ENCODE measurements at regions not wholly inside any gene's neighbourhood (a gene's known extent, or its start where the extent isn't known, plus 50 kb on each side); places are given as distances from the start of the nearest gene placed in this dataset.
"Not testable (repeated sequence)": the region's sequence is repeated elsewhere in the genome, so short reads cannot be mapped to it uniquely, and the experiment has no call there.

- ATAC-seq: no peak
- no peak for DNase-seq
- H3K9me3 Mint-ChIP-seq (ENCODE audit: low read depth): peaks cover 6% of the 10 kb centered on the region
- H3K27ac Mint-ChIP-seq: no peak overlapping the region
- H3K4me1 Mint-ChIP-seq: no peaks in the 10 kb centered on the region
- CTCF ChIA-PET: no interaction called here
- no peaks in the 10 kb centered on the region for H3K27me3 Mint-ChIP-seq
- no peaks in the 10 kb centered on the region for H3K36me3 Mint-ChIP-seq
- H3K4me3 Mint-ChIP-seq: no peak overlapping the region
These were observed 1655.8 kb downstream of the REEP3 start for GRCh38 chr10:65176994-65177393.

- Mint-ChIP-seq H3K9me3 (ENCODE audit: low read depth) (peaks cover 9% of the 10 kb centered on the region), H3K4me1 (no peaks in the 10 kb centered on the region), H3K27ac (no peak overlapping the region), H3K27me3 (no peaks in the 10 kb centered on the region), H3K36me3 (no peaks in the 10 kb centered on the region), H3K4me3 (no peak overlapping the region)
- no peak for DNase-seq
- CTCF ChIA-PET: no interaction called here
- ATAC-seq: no peak
These were observed 1662.0 kb downstream of the REEP3 start for GRCh38 chr10:65183236-65183635.

GRCh38 chr10:65186668-65187067 is 1665.5 kb downstream of the REEP3 start:
- H3K27ac Mint-ChIP-seq; ATAC-seq; H3K36me3 Mint-ChIP-seq; H3K4me3 Mint-ChIP-seq; H3K27me3 Mint-ChIP-seq; H3K9me3 Mint-ChIP-seq (ENCODE audit: low read depth); DNase-seq; CTCF ChIA-PET; H3K4me1 Mint-ChIP-seq: not testable (repeated sequence)

- Mint-ChIP-seq H3K9me3 (ENCODE audit: low read depth) (peaks cover 2% of the 10 kb centered on the region), H3K36me3 (no peaks in the 10 kb centered on the region), H3K4me1 (no peaks in the 10 kb centered on the region), H3K27me3 (no peaks in the 10 kb centered on the region), H3K4me3 (no peak overlapping the region), H3K27ac (no peak overlapping the region)
- DNase-seq: no peak
- CTCF ChIA-PET: no interaction called here
- ATAC-seq: no peak
These were observed 1672.9 kb downstream of the REEP3 start for GRCh38 chr10:65194126-65194525.

GRCh38 chr10:65194555-65194954 is 1673.4 kb downstream of the REEP3 start:
- Mint-ChIP-seq H3K36me3 (no peaks in the 10 kb centered on the region), H3K9me3 (ENCODE audit: low read depth) (peaks cover 2% of the 10 kb centered on the region), H3K27me3 (no peaks in the 10 kb centered on the region), H3K4me1 (no peaks in the 10 kb centered on the region), H3K27ac (no peak overlapping the region), H3K4me3 (no peak overlapping the region)
- ATAC-seq (no peak), DNase-seq (no peak)
- CTCF ChIA-PET: no interaction called here

GRCh38 chr10:65196111-65196510 is 1674.9 kb downstream of the REEP3 start:
- no peaks in the 10 kb centered on the region for H3K4me1 Mint-ChIP-seq
- CTCF ChIA-PET: no interaction called here
- no peak overlapping the region for H3K27ac Mint-ChIP-seq
- peaks cover 2% of the 10 kb centered on the region for H3K9me3 Mint-ChIP-seq (ENCODE audit: low read depth)
- no peaks in the 10 kb centered on the region for H3K36me3 Mint-ChIP-seq
- H3K4me3 Mint-ChIP-seq: no peak overlapping the region
- no peak for DNase-seq
- ATAC-seq: no peak
- no peaks in the 10 kb centered on the region for H3K27me3 Mint-ChIP-seq

GRCh38 chr10:65197935-65198334 is 1676.7 kb downstream of the REEP3 start:
- no peaks in the 10 kb centered on the region for H3K36me3 Mint-ChIP-seq
- DNase-seq (no peak), ATAC-seq (no peak)
- H3K27me3 Mint-ChIP-seq: no peaks in the 10 kb centered on the region
- no peaks in the 10 kb centered on the region for H3K4me1 Mint-ChIP-seq
- CTCF ChIA-PET: no interaction called here
- H3K4me3 Mint-ChIP-seq: no peak overlapping the region
- H3K9me3 Mint-ChIP-seq (ENCODE audit: low read depth): peaks cover 2% of the 10 kb centered on the region
- no peak overlapping the region for H3K27ac Mint-ChIP-seq

- no peaks in the 10 kb centered on the region for H3K36me3 Mint-ChIP-seq
- H3K9me3 Mint-ChIP-seq (ENCODE audit: low read depth): peaks cover 2% of the 10 kb centered on the region
- H3K27ac Mint-ChIP-seq: no peak overlapping the region
- ATAC-seq: no peak
- H3K4me3 Mint-ChIP-seq: no peak overlapping the region
- no peaks in the 10 kb centered on the region for H3K27me3 Mint-ChIP-seq
- H3K4me1 Mint-ChIP-seq: no peaks in the 10 kb centered on the region
- CTCF ChIA-PET: no interaction called here
- DNase-seq: no peak
These were observed 1680.3 kb downstream of the REEP3 start for GRCh38 chr10:65201491-65201890.

- no peaks in the 10 kb centered on the region for H3K4me1 Mint-ChIP-seq
- no peaks in the 10 kb centered on the region for H3K36me3 Mint-ChIP-seq
- CTCF ChIA-PET: no interaction called here
- ATAC-seq (no peak), DNase-seq (no peak)
- no peaks in the 10 kb centered on the region for H3K9me3 Mint-ChIP-seq (ENCODE audit: low read depth)
- H3K27ac Mint-ChIP-seq: no peak overlapping the region
- no peak overlapping the region for H3K4me3 Mint-ChIP-seq
- no peaks in the 10 kb centered on the region for H3K27me3 Mint-ChIP-seq
These were observed 1683.8 kb downstream of the REEP3 start for GRCh38 chr10:65204999-65205398.

GRCh38 chr10:65213170-65213569 is 1692.0 kb downstream of the REEP3 start:
- Mint-ChIP-seq H3K27me3 (no peaks in the 10 kb centered on the region), H3K4me1 (no peaks in the 10 kb centered on the region), H3K9me3 (ENCODE audit: low read depth) (peaks cover 2% of the 10 kb centered on the region), H3K36me3 (no peaks in the 10 kb centered on the region), H3K4me3 (no peak overlapping the region), H3K27ac (no peak overlapping the region)
- ATAC-seq (no peak), DNase-seq (no peak)
- CTCF ChIA-PET: no interaction called here

GRCh38 chr10:65219444-65219843 is 1698.2 kb downstream of the REEP3 start:
- Mint-ChIP-seq H3K36me3 (no peaks in the 10 kb centered on the region), H3K9me3 (ENCODE audit: low read depth) (peaks cover 5% of the 10 kb centered on the region), H3K4me3 (no peak overlapping the region), H3K27me3 (no peaks in the 10 kb centered on the region), H3K27ac (no peak overlapping the region), H3K4me1 (no peaks in the 10 kb centered on the region)
- ATAC-seq (no peak), DNase-seq (no peak)
- CTCF ChIA-PET: no interaction called here

GRCh38 chr10:65231148-65231547 is 1694.7 kb upstream of the LRRTM3 start:
- Mint-ChIP-seq H3K27ac (no peak overlapping the region), H3K4me3 (no peak overlapping the region), H3K27me3 (no peaks in the 10 kb centered on the region), H3K36me3 (no peaks in the 10 kb centered on the region), H3K9me3 (ENCODE audit: low read depth) (peaks cover 2% of the 10 kb centered on the region), H3K4me1 (no peaks in the 10 kb centered on the region)
- CTCF ChIA-PET: no interaction called here
- ATAC-seq (no peak), DNase-seq (no peak)

- ATAC-seq (no peak), DNase-seq (no peak)
- Mint-ChIP-seq H3K27me3 (no peaks in the 10 kb centered on the region), H3K9me3 (ENCODE audit: low read depth) (no peaks in the 10 kb centered on the region), H3K4me1 (no peaks in the 10 kb centered on the region), H3K36me3 (no peaks in the 10 kb centered on the region), H3K4me3 (no peak overlapping the region), H3K27ac (no peak overlapping the region)
- CTCF ChIA-PET: no interaction called here
These were observed 1691.6 kb upstream of the LRRTM3 start for GRCh38 chr10:65234261-65234660.

GRCh38 chr10:65235266-65235665 is 1690.6 kb upstream of the LRRTM3 start:
- H3K9me3 Mint-ChIP-seq (ENCODE audit: low read depth): no peaks in the 10 kb centered on the region
- no peaks in the 10 kb centered on the region for H3K27me3 Mint-ChIP-seq
- no peaks in the 10 kb centered on the region for H3K4me1 Mint-ChIP-seq
- no peak for DNase-seq
- CTCF ChIA-PET: no interaction called here
- no peaks in the 10 kb centered on the region for H3K36me3 Mint-ChIP-seq
- no peak overlapping the region for H3K27ac Mint-ChIP-seq
- H3K4me3 Mint-ChIP-seq: no peak overlapping the region
- no peak for ATAC-seq

GRCh38 chr10:65235846-65236245 is 1690.0 kb upstream of the LRRTM3 start:
- no peaks in the 10 kb centered on the region for H3K4me1 Mint-ChIP-seq
- H3K27me3 Mint-ChIP-seq: no peaks in the 10 kb centered on the region
- no peaks in the 10 kb centered on the region for H3K36me3 Mint-ChIP-seq
- H3K9me3 Mint-ChIP-seq (ENCODE audit: low read depth): no peaks in the 10 kb centered on the region
- CTCF ChIA-PET: no interaction called here
- H3K4me3 Mint-ChIP-seq: no peak overlapping the region
- DNase-seq (no peak), ATAC-seq (no peak)
- no peak overlapping the region for H3K27ac Mint-ChIP-seq

Data from activated CD8-positive, alpha-beta memory T cell treated with anti-CD3 and anti-CD28 coated beads, Interleukin-2, amount 10 ng/mL, durations not matched to agents 7 days and 5 days (primary cell).